Esophagus squamous epithelium (tissue), 5 donors: ENCODE measurements at regions not wholly inside any gene's neighbourhood (a gene's known extent, or its start where the extent isn't known, plus 50 kb on each side); places are given as distances from the start of the nearest gene placed in this dataset.

Source experiments
- DNase-seq: peaks from one replicate; lab custom pipeline; 2025; lab: John Stamatoyannopoulos, UW
- H3K27ac ChIP-seq, 4 donors: fragments of 200-600 bp; sonication (generic); one replicate each; pipeline ENCODE4 v1.5.1; 2016 to 2019; ENCODE audit warnings: mild to moderate bottlenecking in 1 of 4
- H3K27me3 ChIP-seq, 4 donors: fragments of 200-600 bp; sonication (generic); 1 replicate in 3 of 4; 2 replicates in 1 of 4; pipeline versions ENCODE4 v1.5.1 to v1.6.0; 2017 to 2021; ENCODE audit warnings: antibody characterized with exemption in 1 of 4
- H3K36me3 ChIP-seq, 3 donors: fragments of 200-600 bp; sonication (generic); one replicate each; pipeline ENCODE4 v1.5.1; 2016 to 2019
- H3K4me1 ChIP-seq, 3 donors: fragments of 200-600 bp; sonication (generic); one replicate each; pipeline ENCODE4 v1.5.1; 2017 to 2019
- H3K4me3 ChIP-seq, 4 donors: fragments of 200-600 bp; sonication (generic); 1 replicate in 3 of 4; 2 replicates in 1 of 4; pipeline ENCODE4 v1.5.1; 2016 to 2019; ENCODE audit warnings: mild to moderate bottlenecking in 2 of 4, moderate library complexity in 1 of 4
- H3K9me3 ChIP-seq, 3 donors: fragments of 200-600 bp; sonication (generic); one replicate each; pipeline ENCODE4 v1.5.1; 2016 to 2019
- CTCF ChIP-seq, 6 experiments: fragments of 450-650 bp in 4 of 6; fragments of 200-600 bp in 2 of 6; sonication (generic) in 2 of 6; IDR thresholded peaks; one replicate each; pipeline ENCODE4 v1.5.1; 2016 to 2019; ENCODE audit warnings: antibody characterized with exemption in 6 of 6, mild to moderate bottlenecking in 4 of 6, moderate library complexity in 4 of 6
- POLR2A ChIP-seq, 4 donors: fragments of 450-650 bp; IDR thresholded peaks; one replicate each; pipeline ENCODE4 v1.6.1; 2017; ENCODE audit warnings: antibody characterized with exemption in 4 of 4, mild to moderate bottlenecking in 4 of 4, moderate library complexity in 3 of 4
- WGBS, 2 donors: methylation state at CpG; one replicate each; pipeline ENCODE4 v1.1.5; 2018; 5-methylcytosine and 5-hydroxymethylcytosine counted together
- intact Hi-C: fragments of 100-400 bp; cut with DNase I; formaldehyde crosslinking; loops from one replicate; pipeline ENCODE4 v1.15.0; 2022
- donor health status: DM: yes; HTN: yes; CAD: no.

GRCh38 chr6:19660123-19660910 lies 176.9 kb upstream of the ID4 start:
- Histone ChIP-seq H3K9me3 (no peaks in the 10 kb centered on the region), H3K4me3 (no peak overlapping the region), H3K27ac (no peak overlapping the region), H3K36me3 (no peaks in the 10 kb centered on the region), H3K4me1 (no peaks in the 10 kb centered on the region), H3K27me3 (no peaks in the 10 kb centered on the region)
- TF ChIP-seq CTCF (IDR thresholded peaks at IDR 0.05) = no peak
- no peak for TF ChIP-seq POLR2A (IDR thresholded peaks at IDR 0.05)
- intact Hi-C loops = no loop called here
- 57 to 61% methylated on average over 2 of the region's 2 CpGs for WGBS, 2 donors
- no peak for DNase-seq

- H3K27me3 ChIP-seq = no peaks in the 10 kb centered on the region
- no peak overlapping the region for H3K27ac ChIP-seq
- no peak for DNase-seq
- no peaks in the 10 kb centered on the region for H3K4me1 ChIP-seq
- intact Hi-C loops = no loop called here
- H3K9me3 ChIP-seq = no peaks in the 10 kb centered on the region
- H3K4me3 ChIP-seq = no peak overlapping the region
- TF ChIP-seq CTCF (IDR thresholded peaks at IDR 0.05) = no peak
- TF ChIP-seq POLR2A (IDR thresholded peaks at IDR 0.05) = no peak
- WGBS, 2 donors = 78 to 81% methylated on average over 3 of the region's 3 CpGs
- no peaks in the 10 kb centered on the region for H3K36me3 ChIP-seq
Observed at GRCh38 chr6:19662911-19663310, 174.3 kb upstream of the ID4 start.

GRCh38 chr6:19663479-19663878 lies 173.7 kb upstream of the ID4 start:
- no peak overlapping the region for H3K27ac ChIP-seq
- WGBS, 2 donors = 83 to 84% methylated on average over 6 of the region's 6 CpGs
- intact Hi-C loops = no loop called here
- no peaks in the 10 kb centered on the region for H3K27me3 ChIP-seq
- H3K9me3 ChIP-seq = no peaks in the 10 kb centered on the region
- no peak for TF ChIP-seq POLR2A (IDR thresholded peaks at IDR 0.05)
- TF ChIP-seq CTCF (IDR thresholded peaks at IDR 0.05) = no peak
- no peak for DNase-seq
- H3K4me1 ChIP-seq = peaks cover 0 to under 1% (median 0%) of the 10 kb centered on the region in 3 donors
- H3K4me3 ChIP-seq = no peak overlapping the region
- no peaks in the 10 kb centered on the region for H3K36me3 ChIP-seq

- TF ChIP-seq POLR2A (IDR thresholded peaks at IDR 0.05) (no peak), CTCF (IDR thresholded peaks at IDR 0.05) (no peak)
- intact Hi-C loops = no loop called here
- H3K36me3 ChIP-seq = no peaks in the 10 kb centered on the region
- no peaks in the 10 kb centered on the region for H3K27me3 ChIP-seq
- no peak overlapping the region for H3K4me3 ChIP-seq
- no peak for DNase-seq
- H3K9me3 ChIP-seq = no peaks in the 10 kb centered on the region
- H3K27ac ChIP-seq = no peak overlapping the region
- peaks cover 0 to 6% (median 4%) of the 10 kb centered on the region in 3 donors for H3K4me1 ChIP-seq
- 72 to 87% methylated on average over 7 of the region's 7 CpGs for WGBS, 2 donors
Observed at GRCh38 chr6:19664050-19664449, 173.1 kb upstream of the ID4 start.

GRCh38 chr6:19664878-19665612 lies 172.1 kb upstream of the ID4 start:
- WGBS, 2 donors = 92 to 96% methylated on average over 2 of the region's 2 CpGs
- Histone ChIP-seq H3K4me3 (no peak overlapping the region), H3K27ac (no peak overlapping the region), H3K4me1 (peaks cover 0 to 14% (median 6%) of the 10 kb centered on the region in 3 donors), H3K27me3 (no peaks in the 10 kb centered on the region), H3K9me3 (no peaks in the 10 kb centered on the region), H3K36me3 (no peaks in the 10 kb centered on the region)
- intact Hi-C loops = no loop called here
- no peak for TF ChIP-seq POLR2A (IDR thresholded peaks at IDR 0.05)
- no peak for TF ChIP-seq CTCF (IDR thresholded peaks at IDR 0.05)
- DNase-seq = no peak
